HG03432 (cell line): ENCODE measurements at regions not wholly inside any gene's neighbourhood (a gene's known extent, or its start where the extent isn't known, plus 50 kb on each side); places are given as distances from the start of the nearest gene placed in this dataset.
"Not testable (repeated sequence)": the region's sequence is repeated elsewhere in the genome, so short reads cannot be mapped to it uniquely, and the experiment has no call there.

Experiments
- ATAC-seq: cut with Tn5 transposase; IDR thresholded peaks from one replicate; pipeline ENCODE4 v1.9.1; 2021; ENCODE audit warnings: mild to moderate bottlenecking, moderate library complexity; ENCODE audit not compliant: unreplicated experiment

- no peak for ATAC-seq
These were observed 258.8 kb upstream of the NUDT12 start for GRCh38 chr5:103821361-103821760.

- ATAC-seq: peak; percentile 96
These were observed 246.0 kb upstream of the NUDT12 start for GRCh38 chr5:103808464-103809106.

GRCh38 chr5:103804711-103805110, 242.1 kb upstream of the NUDT12 start:
- no peak for ATAC-seq

GRCh38 chr5:103801681-103802080, 239.1 kb upstream of the NUDT12 start:
- ATAC-seq: no peak

- no peak for ATAC-seq
These were observed 238.3 kb upstream of the NUDT12 start for GRCh38 chr5:103800741-103801495.

- no peak for ATAC-seq
These were observed 231.1 kb upstream of the NUDT12 start for GRCh38 chr5:103793595-103794182.

GRCh38 chr5:103785569-103785968, 223.0 kb upstream of the NUDT12 start:
- ATAC-seq: no peak

GRCh38 chr5:103783669-103784068, 221.1 kb upstream of the NUDT12 start:
- no peak for ATAC-seq

- no peak for ATAC-seq
These were observed 218.2 kb upstream of the NUDT12 start for GRCh38 chr5:103780794-103781193.

GRCh38 chr5:103774721-103775120, 212.1 kb upstream of the NUDT12 start:
- no peak for ATAC-seq

GRCh38 chr5:103772248-103772647, 209.7 kb upstream of the NUDT12 start:
- no peak for ATAC-seq

GRCh38 chr5:103764403-103764802, 201.8 kb upstream of the NUDT12 start:
- ATAC-seq: no peak

GRCh38 chr5:103758996-103759395, 196.4 kb upstream of the NUDT12 start:
- ATAC-seq: no peak

GRCh38 chr5:103755974-103756373, 193.4 kb upstream of the NUDT12 start:
- ATAC-seq: no peak

GRCh38 chr5:103745353-103746065, 182.9 kb upstream of the NUDT12 start:
- no peak for ATAC-seq

GRCh38 chr5:103744159-103744558, 181.6 kb upstream of the NUDT12 start:
- no peak for ATAC-seq

- ATAC-seq: no peak
These were observed 180.8 kb upstream of the NUDT12 start for GRCh38 chr5:103743421-103743820.

- no peak for ATAC-seq
These were observed 179.4 kb upstream of the NUDT12 start for GRCh38 chr5:103741984-103742383.

- not testable (repeated sequence) for ATAC-seq
These were observed 173.8 kb upstream of the NUDT12 start for GRCh38 chr5:103736343-103736742.

- no peak for ATAC-seq
These were observed 161.7 kb upstream of the NUDT12 start for GRCh38 chr5:103724271-103724670.

- ATAC-seq: no peak
These were observed 158.6 kb upstream of the NUDT12 start for GRCh38 chr5:103721183-103721582.

GRCh38 chr5:103718108-103718507, 155.5 kb upstream of the NUDT12 start:
- no peak for ATAC-seq
